HS-27A (cell line): ENCODE measurements at regions not wholly inside any gene's neighbourhood (a gene's known extent, or its start where the extent isn't known, plus 50 kb on each side); places are given as distances from the start of the nearest gene placed in this dataset.

Experiments
- DNase-seq: peaks from one replicate; pipeline ENCODE4 v3.0.0-alpha.2; 2012; ENCODE audit warnings: low read depth, missing footprints

GRCh38 chr18:68520406-68521075, 194.4 kb downstream of the TMX3 start:
- no peak for DNase-seq

- peak; percentile 40 for DNase-seq
Measured at GRCh38 chr18:68519336-68519735, 195.6 kb downstream of the TMX3 start.

GRCh38 chr18:68509902-68510301, 205.0 kb downstream of the TMX3 start:
- no peak for DNase-seq

GRCh38 chr18:68507781-68508180, 207.1 kb downstream of the TMX3 start:
- DNase-seq, result no peak

- DNase-seq, result no peak
Measured at GRCh38 chr18:68505178-68505574, 209.7 kb downstream of the TMX3 start.

- no peak for DNase-seq
Measured at GRCh38 chr18:68504441-68505177, 210.3 kb downstream of the TMX3 start.

- no peak for DNase-seq
Measured at GRCh38 chr18:68500556-68500955, 214.4 kb downstream of the TMX3 start.

- DNase-seq, result no peak
Measured at GRCh38 chr18:68499141-68499540, 215.8 kb downstream of the TMX3 start.

- no peak for DNase-seq
Measured at GRCh38 chr18:68498636-68499035, 216.3 kb downstream of the TMX3 start.

GRCh38 chr18:68498185-68498584, 216.7 kb downstream of the TMX3 start:
- no peak for DNase-seq

- peak; percentile 31 for DNase-seq
Measured at GRCh38 chr18:68494802-68495581, 219.9 kb downstream of the TMX3 start.

- no peak for DNase-seq
Measured at GRCh38 chr18:68489013-68489792, 225.7 kb downstream of the TMX3 start.

- DNase-seq, result no peak
Measured at GRCh38 chr18:68484241-68484640, 230.7 kb downstream of the TMX3 start.

GRCh38 chr18:68482815-68483214, 232.1 kb downstream of the TMX3 start:
- no peak for DNase-seq

GRCh38 chr18:68480196-68480595, 234.7 kb downstream of the TMX3 start:
- DNase-seq, result no peak

- DNase-seq, result no peak
Measured at GRCh38 chr18:68478246-68478645, 236.7 kb downstream of the TMX3 start.

GRCh38 chr18:68475883-68476282, 239.0 kb downstream of the TMX3 start:
- no peak for DNase-seq

- no peak for DNase-seq
Measured at GRCh38 chr18:68472701-68473295, 242.1 kb downstream of the TMX3 start.

- DNase-seq, result no peak
Measured at GRCh38 chr18:68469049-68469625, 245.8 kb downstream of the TMX3 start.

- DNase-seq, result no peak
Measured at GRCh38 chr18:68467957-68468356, 247.0 kb downstream of the TMX3 start.

GRCh38 chr18:68467329-68467728, 247.6 kb downstream of the TMX3 start:
- DNase-seq, result no peak
